ENCODE measurements at regions not wholly inside any gene's neighbourhood (a gene's known extent, or its start where the extent isn't known, plus 50 kb on each side); places are given as distances from the start of the nearest gene placed in this dataset.

- TF ChIP-seq CTCF (IDR thresholded peaks at IDR 0.05; ENCODE audit: borderline replicate concordance): no peak
- H3K9me3 ChIP-seq (replicated peaks): no peaks in the 10 kb centered on the region
- intact Hi-C loops (cut with micrococcal nuclease): loop anchor here (10.0 kb wide), 1 partner anchor 312 kb away; no protein-coding TSS in a partner anchor
- no peak overlapping the region for H3K27ac ChIP-seq (replicated peaks)
- H3K27me3 ChIP-seq (ENCODE audit: low read depth): peaks cover 16% of the 10 kb centered on the region
- DNase-seq: no peak
- H3K4me3 ChIP-seq: no peak overlapping the region
- H3K4me1 ChIP-seq: no peaks in the 10 kb centered on the region
- H3K36me3 ChIP-seq: no peaks in the 10 kb centered on the region
Observed at GRCh38 chr12:15272376-15272775, 49.9 kb upstream of the PTPRO start.
